Mammary epithelial cell (primary cell): ENCODE measurements at regions not wholly inside any gene's neighbourhood (a gene's known extent, or its start where the extent isn't known, plus 50 kb on each side); places are given as distances from the start of the nearest gene placed in this dataset.

Source experiments
- EZH2 ChIP-seq: IDR thresholded peaks from 2 replicates; pipeline ENCODE4 v1.6.1; 2012; ENCODE audit warnings: low read length, inconsistent platforms, borderline replicate concordance
- TF ChIP-seq, protein P1 (sequence below), 2 donors: IDR thresholded peaks in 1 of 2; conservative IDR thresholded peaks in 1 of 2; 2 replicates each; pipeline ENCODE4 v1.5.1; 2011 to 2012; ENCODE audit warnings: inconsistent platforms in 2 of 2, low read length in 2 of 2, mild to moderate bottlenecking in 2 of 2, control low read depth in 1 of 2, low read depth in 1 of 2; ENCODE audit not compliant: insufficient read depth in 1 of 2; ENCODE audit errors: extremely low read depth in 1 of 2

DNA sequence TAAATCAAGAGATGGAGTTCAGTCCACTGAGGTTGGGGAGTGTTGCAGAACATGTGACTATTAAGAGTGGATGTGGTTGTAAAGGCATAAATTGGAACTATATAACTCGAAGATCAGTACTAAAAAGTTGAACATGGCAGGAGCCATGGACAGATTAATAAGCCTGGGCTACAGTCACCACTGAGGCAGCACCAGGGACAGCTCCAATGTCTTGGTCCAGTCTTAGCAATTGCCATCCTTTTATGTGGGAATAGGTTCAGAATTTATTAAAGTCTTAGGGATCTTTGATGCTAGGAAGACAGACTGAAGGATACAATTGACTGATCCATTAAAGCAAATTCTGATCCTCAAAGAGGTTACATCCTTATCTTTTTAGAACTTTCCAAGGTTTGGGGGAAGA lies 156.6 kb downstream of the ADRA2A start:
- no peak for TF ChIP-seq EZH2
- TF ChIP-seq, protein P1, sequence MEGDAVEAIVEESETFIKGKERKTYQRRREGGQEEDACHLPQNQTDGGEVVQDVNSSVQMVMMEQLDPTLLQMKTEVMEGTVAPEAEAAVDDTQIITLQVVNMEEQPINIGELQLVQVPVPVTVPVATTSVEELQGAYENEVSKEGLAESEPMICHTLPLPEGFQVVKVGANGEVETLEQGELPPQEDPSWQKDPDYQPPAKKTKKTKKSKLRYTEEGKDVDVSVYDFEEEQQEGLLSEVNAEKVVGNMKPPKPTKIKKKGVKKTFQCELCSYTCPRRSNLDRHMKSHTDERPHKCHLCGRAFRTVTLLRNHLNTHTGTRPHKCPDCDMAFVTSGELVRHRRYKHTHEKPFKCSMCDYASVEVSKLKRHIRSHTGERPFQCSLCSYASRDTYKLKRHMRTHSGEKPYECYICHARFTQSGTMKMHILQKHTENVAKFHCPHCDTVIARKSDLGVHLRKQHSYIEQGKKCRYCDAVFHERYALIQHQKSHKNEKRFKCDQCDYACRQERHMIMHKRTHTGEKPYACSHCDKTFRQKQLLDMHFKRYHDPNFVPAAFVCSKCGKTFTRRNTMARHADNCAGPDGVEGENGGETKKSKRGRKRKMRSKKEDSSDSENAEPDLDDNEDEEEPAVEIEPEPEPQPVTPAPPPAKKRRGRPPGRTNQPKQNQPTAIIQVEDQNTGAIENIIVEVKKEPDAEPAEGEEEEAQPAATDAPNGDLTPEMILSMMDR (conservative IDR thresholded peaks at IDR 0.05 in 1 of 2, IDR thresholded peaks at IDR 0.05 in 1 of 2; ENCODE audit: extremely low read depth in 1 of 2, insufficient read depth in 1 of 2, low read depth in 1 of 2, low read length in 2 of 2) = no peak
